A673 (cell line): ENCODE measurements at regions not wholly inside any gene's neighbourhood (a gene's known extent, or its start where the extent isn't known, plus 50 kb on each side); places are given as distances from the start of the nearest gene placed in this dataset.

Experiments used
- EZH2 ChIP-seq: fragments of 200-600 bp; sonication (generic); IDR thresholded peaks from 2 replicates; pipeline ENCODE4 v1.6.1; 2017; ENCODE audit warnings: borderline replicate concordance, low read depth, mild to moderate bottlenecking, mixed read lengths, antibody characterized with exemption, low read length; ENCODE audit not compliant: poor library complexity, severe bottlenecking
- TF ChIP-seq, protein P1 (sequence below): fragments of 300-800, 200-600 bp; sonication (generic); conservative IDR thresholded peaks from 2 replicates; pipeline ENCODE4 v1.5.1; 2017; ENCODE audit warnings: low read depth, mild to moderate bottlenecking, antibody characterized with exemption, low read length, moderate library complexity, mixed read lengths

- TF ChIP-seq, protein P1, sequence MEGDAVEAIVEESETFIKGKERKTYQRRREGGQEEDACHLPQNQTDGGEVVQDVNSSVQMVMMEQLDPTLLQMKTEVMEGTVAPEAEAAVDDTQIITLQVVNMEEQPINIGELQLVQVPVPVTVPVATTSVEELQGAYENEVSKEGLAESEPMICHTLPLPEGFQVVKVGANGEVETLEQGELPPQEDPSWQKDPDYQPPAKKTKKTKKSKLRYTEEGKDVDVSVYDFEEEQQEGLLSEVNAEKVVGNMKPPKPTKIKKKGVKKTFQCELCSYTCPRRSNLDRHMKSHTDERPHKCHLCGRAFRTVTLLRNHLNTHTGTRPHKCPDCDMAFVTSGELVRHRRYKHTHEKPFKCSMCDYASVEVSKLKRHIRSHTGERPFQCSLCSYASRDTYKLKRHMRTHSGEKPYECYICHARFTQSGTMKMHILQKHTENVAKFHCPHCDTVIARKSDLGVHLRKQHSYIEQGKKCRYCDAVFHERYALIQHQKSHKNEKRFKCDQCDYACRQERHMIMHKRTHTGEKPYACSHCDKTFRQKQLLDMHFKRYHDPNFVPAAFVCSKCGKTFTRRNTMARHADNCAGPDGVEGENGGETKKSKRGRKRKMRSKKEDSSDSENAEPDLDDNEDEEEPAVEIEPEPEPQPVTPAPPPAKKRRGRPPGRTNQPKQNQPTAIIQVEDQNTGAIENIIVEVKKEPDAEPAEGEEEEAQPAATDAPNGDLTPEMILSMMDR, result no peak
- TF ChIP-seq EZH2, result no peak
Measured at GRCh38 chr12:41993283-41993682, 151.4 kb downstream of the GXYLT1 start.
